GM19099 (cell line): ENCODE measurements at regions not wholly inside any gene's neighbourhood (a gene's known extent, or its start where the extent isn't known, plus 50 kb on each side); places are given as distances from the start of the nearest gene placed in this dataset.

Experiments used
- POLR2A ChIP-seq: IDR thresholded peaks from 3 replicates; pipeline ENCODE4 v1.6.1; 2011; ENCODE audit warnings: low read depth; ENCODE audit not compliant: insufficient read length; ENCODE audit errors: extremely low read depth

GRCh38 chr3:194998417-194998816, 272.5 kb downstream of the XXYLT1 start:
- TF ChIP-seq POLR2A: no peak

GRCh38 chr3:194998948-194999347, 272.0 kb downstream of the XXYLT1 start:
- no peak for TF ChIP-seq POLR2A

GRCh38 chr3:194999491-194999890, 271.5 kb downstream of the XXYLT1 start:
- no peak for TF ChIP-seq POLR2A

- TF ChIP-seq POLR2A: no peak
Observed at GRCh38 chr3:195001261-195001660, 269.7 kb downstream of the XXYLT1 start.

GRCh38 chr3:195001961-195002861, 268.7 kb downstream of the XXYLT1 start:
- TF ChIP-seq POLR2A: no peak

- TF ChIP-seq POLR2A: no peak
Observed at GRCh38 chr3:195003006-195003892, 267.7 kb downstream of the XXYLT1 start.

GRCh38 chr3:195003893-195004289, 267.1 kb downstream of the XXYLT1 start:
- no peak for TF ChIP-seq POLR2A

- no peak for TF ChIP-seq POLR2A
Observed at GRCh38 chr3:195004512-195005250, 266.3 kb downstream of the XXYLT1 start.

GRCh38 chr3:195005251-195005620, 265.7 kb downstream of the XXYLT1 start:
- no peak for TF ChIP-seq POLR2A

- no peak for TF ChIP-seq POLR2A
Observed at GRCh38 chr3:195005759-195006510, 265.0 kb downstream of the XXYLT1 start.

GRCh38 chr3:195007151-195007550, 263.8 kb downstream of the XXYLT1 start:
- no peak for TF ChIP-seq POLR2A

GRCh38 chr3:195007766-195008165, 263.2 kb downstream of the XXYLT1 start:
- TF ChIP-seq POLR2A: no peak

- no peak for TF ChIP-seq POLR2A
Observed at GRCh38 chr3:195008816-195009215, 262.1 kb downstream of the XXYLT1 start.

GRCh38 chr3:195009616-195010015, 261.3 kb downstream of the XXYLT1 start:
- TF ChIP-seq POLR2A: no peak
